Fibroblast of lung (primary cell): ENCODE measurements at regions not wholly inside any gene's neighbourhood (a gene's known extent, or its start where the extent isn't known, plus 50 kb on each side); places are given as distances from the start of the nearest gene placed in this dataset.

Source experiments
- DNase-seq, 2 donors: peaks; one replicate each; pipeline versions ENCODE4 v3.0.0 to v3.0.0-alpha.2; 2010; ENCODE audit warnings: low read depth in 2 of 2
- H2AFZ ChIP-seq: 2 replicates; pipeline ENCODE4 v1.5.1; 2012; ENCODE audit warnings: low read length, control low read depth, inconsistent platforms
- H3K27ac ChIP-seq: 2 replicates; pipeline ENCODE4 v1.5.1; 2011; ENCODE audit warnings: low read length, control low read depth; ENCODE audit not compliant: insufficient read depth
- H3K27me3 ChIP-seq: 2 replicates; pipeline ENCODE4 v1.5.1; 2011; ENCODE audit warnings: mild to moderate bottlenecking, low read length; ENCODE audit not compliant: control insufficient read depth, insufficient read depth
- H3K36me3 ChIP-seq: 2 replicates; pipeline ENCODE4 v1.5.1; 2011; ENCODE audit warnings: low read length; ENCODE audit not compliant: control insufficient read depth, insufficient read depth
- H3K4me1 ChIP-seq: 2 replicates; pipeline ENCODE4 v1.5.1; 2011; ENCODE audit warnings: low read length; ENCODE audit not compliant: control insufficient read depth, insufficient read depth; ENCODE audit errors: extremely low read depth
- H3K4me2 ChIP-seq: 2 replicates; pipeline ENCODE4 v1.5.1; 2011; ENCODE audit warnings: low read length, control low read depth; ENCODE audit not compliant: insufficient read depth; ENCODE audit errors: extremely low read depth
- H3K4me3 ChIP-seq, 4 experiments: fragments of 200-600 bp in 1 of 4; sonication (generic) in 1 of 4; replicated peaks in 1 of 4; 2 replicates each; pipeline ENCODE4 v1.5.1; 2011 to 2016; ENCODE audit warnings: low read length in 4 of 4, low read depth in 3 of 4, mild to moderate bottlenecking in 3 of 4, control low read depth in 2 of 4, inconsistent platforms in 1 of 4, mixed read lengths in 1 of 4; ENCODE audit not compliant: insufficient read depth in 1 of 4; ENCODE audit errors: control extremely low read depth in 1 of 4
- H3K79me2 ChIP-seq: 2 replicates; pipeline ENCODE4 v1.5.1; 2012; ENCODE audit warnings: mild to moderate bottlenecking, low read length, inconsistent platforms; ENCODE audit not compliant: control insufficient read depth, insufficient read depth
- H3K9ac ChIP-seq: 2 replicates; pipeline ENCODE4 v1.5.1; 2011; ENCODE audit warnings: mild to moderate bottlenecking, low read length, control low read depth; ENCODE audit not compliant: insufficient read depth
- H3K9me3 ChIP-seq: 2 replicates; pipeline ENCODE4 v1.5.1; 2012; ENCODE audit warnings: low read depth, low read length; ENCODE audit not compliant: control insufficient read depth, insufficient read depth
- H4K20me1 ChIP-seq: 2 replicates; pipeline ENCODE4 v1.5.1; 2011; ENCODE audit warnings: low read length; ENCODE audit not compliant: control insufficient read depth, insufficient read depth; ENCODE audit errors: extremely low read depth
- CTCF ChIP-seq, 2 donors: IDR thresholded peaks in 1 of 2; conservative IDR thresholded peaks in 1 of 2; 1 replicate in 1 of 2; 2 replicates in 1 of 2; pipeline ENCODE4 v1.5.1; 2011 to 2012; ENCODE audit warnings: low read length in 2 of 2, control low read depth in 1 of 2, inconsistent platforms in 1 of 2, low read depth in 1 of 2, mild to moderate bottlenecking in 1 of 2
- EZH2 ChIP-seq: IDR thresholded peaks from 2 replicates; pipeline ENCODE4 v1.5.1; 2012; ENCODE audit warnings: low read length, control low read depth, mild to moderate bottlenecking; ENCODE audit errors: missing control alignments

- TF ChIP-seq EZH2 (no peak), CTCF (conservative IDR thresholded peaks at IDR 0.05 in 1 of 2, IDR thresholded peaks at IDR 0.05 in 1 of 2; ENCODE audit: low read depth in 1 of 2, low read length in 2 of 2) (no peak)
- no peak overlapping the region for H2AFZ ChIP-seq
- H4K20me1 ChIP-seq, result no peaks in the 10 kb centered on the region
- no peaks in the 10 kb centered on the region for H3K79me2 ChIP-seq
- DNase-seq, result no peak
- H3K9ac ChIP-seq, result no peak overlapping the region
- H3K9me3 ChIP-seq, result no peaks in the 10 kb centered on the region
- no peaks in the 10 kb centered on the region for H3K36me3 ChIP-seq
- H3K4me1 ChIP-seq, result peaks cover 3% of the 10 kb centered on the region
- H3K27ac ChIP-seq, result no peak overlapping the region
- no peak overlapping the region for H3K4me3 ChIP-seq
- H3K27me3 ChIP-seq, result no peaks in the 10 kb centered on the region
- no peak overlapping the region for H3K4me2 ChIP-seq
These were observed 144.6 kb downstream of the TFAP2C start for GRCh38 chr20:56773749-56774148.

- TF ChIP-seq CTCF (conservative IDR thresholded peaks at IDR 0.05 in 1 of 2, IDR thresholded peaks at IDR 0.05 in 1 of 2; ENCODE audit: low read depth in 1 of 2, low read length in 2 of 2) (no peak), EZH2 (no peak)
- no peak overlapping the region for H3K4me2 ChIP-seq
- H3K9ac ChIP-seq, result no peak overlapping the region
- no peaks in the 10 kb centered on the region for H3K79me2 ChIP-seq
- H3K27me3 ChIP-seq, result no peaks in the 10 kb centered on the region
- H3K4me1 ChIP-seq, result peaks cover 3% of the 10 kb centered on the region
- no peaks in the 10 kb centered on the region for H4K20me1 ChIP-seq
- H3K9me3 ChIP-seq, result no peaks in the 10 kb centered on the region
- H3K27ac ChIP-seq, result no peak overlapping the region
- H3K36me3 ChIP-seq, result no peaks in the 10 kb centered on the region
- no peak for DNase-seq
- no peak overlapping the region for H3K4me3 ChIP-seq
- no peak overlapping the region for H2AFZ ChIP-seq
These were observed 145.8 kb downstream of the TFAP2C start for GRCh38 chr20:56774873-56775272.

- H3K27me3 ChIP-seq, result no peaks in the 10 kb centered on the region
- H3K9ac ChIP-seq, result no peak overlapping the region
- no peaks in the 10 kb centered on the region for H3K79me2 ChIP-seq
- H3K27ac ChIP-seq, result no peak overlapping the region
- no peaks in the 10 kb centered on the region for H3K9me3 ChIP-seq
- H4K20me1 ChIP-seq, result no peaks in the 10 kb centered on the region
- H2AFZ ChIP-seq, result no peak overlapping the region
- H3K36me3 ChIP-seq, result no peaks in the 10 kb centered on the region
- TF ChIP-seq CTCF (conservative IDR thresholded peaks at IDR 0.05 in 1 of 2, IDR thresholded peaks at IDR 0.05 in 1 of 2; ENCODE audit: low read depth in 1 of 2, low read length in 2 of 2), result no peak
- no peak for TF ChIP-seq EZH2
- no peak for DNase-seq
- H3K4me3 ChIP-seq, result no peak overlapping the region
- peaks cover 5% of the 10 kb centered on the region for H3K4me1 ChIP-seq
- no peak overlapping the region for H3K4me2 ChIP-seq
These were observed 147.2 kb downstream of the TFAP2C start for GRCh38 chr20:56776345-56776744.
